MCF 10A (cell line): ENCODE measurements at regions not wholly inside any gene's neighbourhood (a gene's known extent, or its start where the extent isn't known, plus 50 kb on each side); places are given as distances from the start of the nearest gene placed in this dataset.

ENCODE experiments used
- BruUV-seq: library from RNA; stranded (reverse); fragments of 400-500 nt; replicated peaks from 2 replicates; lab custom pipeline; 2021; lab: Mats Ljungman, UMichigan
- CTCF ChIA-PET: fragments of 300-600 bp; sonication (Branson Sonifier 250); formaldehyde crosslinking; extraction: SDS; loops from one replicate; lab custom pipeline; 2021; ENCODE audit warnings: antibody characterized with exemption, inconsistent platforms; lab: Yijun Ruan, JAX
- POLR2A ChIA-PET: fragments of 300-600, 350-650 bp; sonication (Branson Sonifier 250); formaldehyde crosslinking; extraction: SDS; loops from one replicate; lab custom pipeline; 2020; ENCODE audit warnings: antibody characterized with exemption, inconsistent platforms; lab: Yijun Ruan, JAX
- DNase-seq: peaks from one replicate; pipeline ENCODE4 v3.0.0-alpha.2; 2018; ENCODE audit not compliant: unreplicated experiment
- H3K27ac Mint-ChIP-seq: one replicate; pipeline ENCODE4 v1.8.0; 2022; ENCODE audit warnings: mild to moderate bottlenecking, low read depth, mixed read lengths; ENCODE audit not compliant: unreplicated experiment
- H3K27me3 Mint-ChIP-seq: one replicate; pipeline ENCODE4 v1.8.0; 2022; ENCODE audit warnings: mixed read lengths; ENCODE audit not compliant: insufficient read depth, unreplicated experiment
- H3K36me3 Mint-ChIP-seq: one replicate; pipeline ENCODE4 v1.8.0; 2022; ENCODE audit warnings: mild to moderate bottlenecking, moderate library complexity, mixed read lengths; ENCODE audit not compliant: insufficient read depth, unreplicated experiment
- H3K4me1 Mint-ChIP-seq: one replicate; pipeline ENCODE4 v1.8.0; 2022; ENCODE audit warnings: mixed read lengths; ENCODE audit not compliant: insufficient read depth, unreplicated experiment
- H3K4me3 Mint-ChIP-seq: one replicate; pipeline ENCODE4 v1.8.0; 2022; ENCODE audit warnings: mild to moderate bottlenecking, moderate library complexity, mixed read lengths; ENCODE audit not compliant: unreplicated experiment
- H3K9me3 Mint-ChIP-seq: one replicate; pipeline ENCODE4 v1.8.0; 2022; ENCODE audit warnings: mixed read lengths; ENCODE audit not compliant: unreplicated experiment
- CTCF ChIP-seq: fragments of 200-600 bp; IDR thresholded peaks from one replicate; pipeline ENCODE4 v1.8.0; 2022; ENCODE audit warnings: antibody characterized with exemption, mild to moderate bottlenecking; ENCODE audit not compliant: unreplicated experiment
- intact Hi-C: fragments of 100-400 bp; cut with micrococcal nuclease; formaldehyde crosslinking; loops from 2 replicates; pipeline ENCODE4 v1.14.1; 2022

GRCh38 chr3:59107856-59108815 lies 58.3 kb upstream of the CFAP20DC start:
- Mint-ChIP-seq H3K4me1 (peaks cover 9% of the 10 kb centered on the region), H3K4me3 (no peak overlapping the region), H3K36me3 (no peaks in the 10 kb centered on the region), H3K9me3 (no peaks in the 10 kb centered on the region), H3K27ac (no peak overlapping the region), H3K27me3 (no peaks in the 10 kb centered on the region)
- no peak for DNase-seq
- no TSS peak for BruUV-seq
- no peak for TF ChIP-seq CTCF
- POLR2A ChIA-PET, result no interaction called here
- CTCF ChIA-PET, result interaction anchor here (0.6 kb wide), 1 partner anchor 540 kb away, joined by 3 read pairs; no protein-coding TSS in a partner anchor
- intact Hi-C loops, result no loop called here

GRCh38 chr3:59106085-59106648 lies 56.3 kb upstream of the CFAP20DC start:
- POLR2A ChIA-PET, result no interaction called here

GRCh38 chr3:59103552-59103951 lies 53.7 kb upstream of the CFAP20DC start:
- CTCF ChIA-PET, result interaction anchor here (0.5 to 2.2 kb wide), 2 partner anchors 52 to 89 kb away, joined by 4 to 5 read pairs; no protein-coding TSS in a partner anchor
- no peaks in the 10 kb centered on the region for H3K27me3 Mint-ChIP-seq
- no peak for DNase-seq
- peaks cover 8% of the 10 kb centered on the region for H3K9me3 Mint-ChIP-seq
- no peak overlapping the region for H3K27ac Mint-ChIP-seq
- POLR2A ChIA-PET, result no interaction called here
- no TSS peak for BruUV-seq
- H3K4me1 Mint-ChIP-seq, result peaks cover 15% of the 10 kb centered on the region
- TF ChIP-seq CTCF, result no peak
- intact Hi-C loops, result no loop called here
- no peak overlapping the region for H3K4me3 Mint-ChIP-seq
- H3K36me3 Mint-ChIP-seq, result no peaks in the 10 kb centered on the region

More at GRCh38 chr3:59106085-59106648, 56.3 kb upstream of the CFAP20DC start:
- CTCF ChIA-PET, result no interaction called here
- no peaks in the 10 kb centered on the region for H3K9me3 Mint-ChIP-seq
- intact Hi-C loops, result no loop called here
- no TSS peak for BruUV-seq
- no peak for DNase-seq
- no peak overlapping the region for H3K4me3 Mint-ChIP-seq
- no peak overlapping the region for H3K27ac Mint-ChIP-seq
- TF ChIP-seq CTCF, result no peak
- peaks cover 13% of the 10 kb centered on the region for H3K4me1 Mint-ChIP-seq
- H3K27me3 Mint-ChIP-seq, result no peaks in the 10 kb centered on the region
- no peaks in the 10 kb centered on the region for H3K36me3 Mint-ChIP-seq

GRCh38 chr3:59101231-59101736 lies 51.5 kb upstream of the CFAP20DC start:
- peaks cover 23% of the 10 kb centered on the region for H3K9me3 Mint-ChIP-seq
- no peak for TF ChIP-seq CTCF
- peak; percentile 79 for DNase-seq
- intact Hi-C loops, result no loop called here
- H3K27ac Mint-ChIP-seq, result peak overlapping the region; percentile 4
- H3K27me3 Mint-ChIP-seq, result no peaks in the 10 kb centered on the region
- CTCF ChIA-PET, result interaction anchor here (0.6 to 2.2 kb wide), 4 partner anchors 16 to 50 kb away, joined by 3 to 5 read pairs (median 4); no protein-coding TSS in a partner anchor
- H3K4me1 Mint-ChIP-seq, result peaks cover 6% of the 10 kb centered on the region
- no TSS peak for BruUV-seq
- H3K36me3 Mint-ChIP-seq, result peaks cover 7% of the 10 kb centered on the region
- POLR2A ChIA-PET, result interaction anchor here (0.6 to 1.0 kb wide), 5 partner anchors 10 to 1738 kb away, joined by 3 to 5 read pairs (median 3); no protein-coding TSS in a partner anchor
- no peak overlapping the region for H3K4me3 Mint-ChIP-seq
